NCI-H345 (cell line): ENCODE measurements at regions not wholly inside any gene's neighbourhood (a gene's known extent, or its start where the extent isn't known, plus 50 kb on each side); places are given as distances from the start of the nearest gene placed in this dataset.

ENCODE experiments used
- DNase-seq: peaks from one replicate; lab custom pipeline; 2025; lab: John Stamatoyannopoulos, UW

- DNase-seq: no peak
Measured at GRCh38 chr3:124496061-124496460, 234.2 kb upstream of the UMPS start.

- DNase-seq: no peak
Measured at GRCh38 chr3:124497487-124497886, 232.8 kb upstream of the UMPS start.

DNA sequence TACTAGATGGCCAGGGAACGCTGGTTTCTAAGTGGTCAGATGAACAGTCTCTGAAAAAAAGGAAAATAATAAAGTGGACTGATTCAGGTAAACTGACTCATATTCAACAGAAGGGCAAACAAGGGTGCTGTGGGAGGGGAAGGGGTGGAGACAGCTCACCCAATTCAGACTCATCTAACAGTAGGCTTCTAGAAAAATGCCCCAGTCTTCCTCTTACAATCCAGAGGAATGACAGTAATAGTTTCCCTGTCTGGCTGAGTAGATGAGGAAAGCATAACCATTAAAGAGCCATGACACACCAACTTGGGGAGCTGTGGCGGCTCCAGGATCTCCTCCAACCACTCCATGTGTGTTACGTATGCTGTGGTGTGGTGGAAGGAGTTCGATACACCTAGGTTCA, 231.4 kb upstream of the UMPS start:
- DNase-seq: no peak

GRCh38 chr3:124504332-124505059, 225.8 kb upstream of the UMPS start:
- peak; percentile 10 for DNase-seq

- DNase-seq: no peak
Measured at GRCh38 chr3:124509884-124510283, 220.4 kb upstream of the UMPS start.

DNA sequence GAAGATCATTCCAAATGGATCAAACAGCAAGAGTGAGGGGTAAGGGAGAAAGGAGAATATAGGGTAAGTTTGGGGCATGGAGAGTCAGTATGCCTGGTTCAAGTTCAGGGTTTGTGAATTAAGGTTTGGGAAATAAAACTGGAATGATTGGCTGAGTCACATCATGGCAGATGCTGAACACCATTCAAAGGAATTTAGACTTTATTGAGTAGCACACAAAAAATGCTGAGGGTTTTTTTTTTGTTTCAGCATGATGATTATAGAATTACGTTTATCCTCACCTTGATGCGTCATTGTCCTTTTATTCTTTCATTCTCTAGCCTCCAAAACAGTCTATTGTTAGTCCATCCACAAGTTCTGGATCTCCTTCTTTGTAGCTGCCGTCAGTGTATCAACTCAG, 220.0 kb upstream of the UMPS start:
- DNase-seq: no peak

DNA sequence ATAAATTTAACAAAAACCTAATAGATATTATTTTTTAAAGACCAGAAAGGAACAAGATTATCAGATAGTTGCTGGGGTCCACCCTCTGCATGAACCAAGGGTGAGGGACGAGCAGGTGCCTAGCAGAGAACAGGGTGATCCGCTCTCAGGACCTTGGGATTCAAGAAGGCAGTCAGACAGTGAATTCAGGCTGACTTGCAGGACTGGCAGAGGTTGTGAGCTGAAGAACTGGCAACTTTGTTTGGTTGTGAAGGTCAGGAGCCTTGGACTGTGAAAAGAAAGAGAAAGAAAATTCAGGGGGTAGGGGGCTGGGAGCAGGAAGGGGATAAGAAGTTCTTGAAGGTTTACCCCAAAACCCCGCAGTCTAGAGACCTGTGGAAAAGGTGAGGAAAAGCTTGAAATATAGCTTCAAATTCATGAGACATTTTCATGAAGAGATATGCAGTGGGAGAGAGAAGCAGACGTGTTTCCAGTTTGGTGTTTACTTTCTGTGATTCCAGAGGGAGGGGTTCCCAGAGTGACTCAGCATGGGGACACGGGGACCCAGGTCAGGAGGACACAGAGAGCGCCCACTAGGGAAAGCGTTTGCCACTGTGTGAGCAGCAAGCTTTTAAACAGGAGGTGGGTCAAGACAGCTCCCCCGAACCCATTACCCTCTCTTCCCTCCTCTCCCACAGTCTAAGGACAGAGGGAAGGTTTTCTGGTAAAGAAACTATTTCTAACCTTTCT, 217.2 kb upstream of the UMPS start:
- no peak for DNase-seq

DNA sequence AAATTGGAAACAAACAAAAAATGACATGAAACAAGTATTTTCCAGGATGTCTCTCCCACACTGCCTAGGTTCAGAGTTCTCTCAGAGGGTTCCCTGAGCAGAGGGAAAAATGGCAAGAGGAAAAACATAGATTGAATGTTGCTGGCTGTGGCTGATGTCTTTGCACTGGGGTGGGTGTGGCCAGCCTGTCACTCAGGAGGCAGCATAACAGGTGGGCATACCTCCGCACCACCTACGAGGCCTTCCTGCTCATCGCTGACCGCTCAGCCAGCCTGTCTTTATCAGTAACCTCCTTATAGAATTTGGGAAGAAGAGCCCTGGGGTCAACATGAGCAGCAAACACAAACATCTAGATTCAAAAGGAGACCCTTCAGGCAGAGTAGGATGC, 216.6 kb upstream of the UMPS start:
- no peak for DNase-seq

DNA sequence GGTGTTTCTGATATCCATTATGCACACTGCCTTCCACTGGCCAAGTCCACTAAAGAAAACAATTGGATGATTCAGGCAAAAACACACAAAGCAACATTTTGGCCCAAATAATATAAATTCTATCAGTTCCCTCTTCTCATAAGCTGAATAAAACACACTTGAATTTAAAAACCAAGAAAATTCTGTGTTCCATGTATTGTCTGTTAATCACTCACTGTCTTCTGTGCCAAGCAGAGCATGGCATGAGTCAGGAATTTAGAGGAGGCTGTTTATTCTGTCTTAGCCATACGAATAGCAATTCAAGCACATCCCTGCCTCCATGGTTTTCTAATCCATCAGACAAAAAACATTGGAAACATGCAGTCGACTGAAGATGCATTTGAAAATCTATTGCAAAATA, 215.6 kb upstream of the UMPS start:
- DNase-seq: no peak

- DNase-seq: no peak
Measured at GRCh38 chr3:124516333-124516732, 213.9 kb upstream of the UMPS start.

DNA sequence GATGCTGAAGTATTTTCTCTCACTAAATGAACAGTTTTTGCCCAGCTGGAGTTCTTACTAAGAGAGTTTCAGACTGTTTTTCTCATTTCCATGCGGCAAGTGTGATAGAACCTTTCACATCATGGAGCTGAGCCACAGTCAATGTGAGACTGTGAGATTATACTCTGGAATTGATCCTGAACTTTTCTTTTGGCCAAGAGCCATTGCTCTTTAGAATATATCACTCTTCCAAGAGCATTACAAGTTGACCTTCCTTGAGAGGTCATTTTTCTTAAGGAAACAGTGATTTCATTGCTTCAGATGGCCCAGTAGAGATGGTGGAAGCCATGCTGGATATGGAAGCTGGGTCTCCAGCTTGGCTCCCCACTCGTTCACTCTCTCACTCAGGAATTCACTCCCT, 212.9 kb upstream of the UMPS start:
- DNase-seq: no peak

DNA sequence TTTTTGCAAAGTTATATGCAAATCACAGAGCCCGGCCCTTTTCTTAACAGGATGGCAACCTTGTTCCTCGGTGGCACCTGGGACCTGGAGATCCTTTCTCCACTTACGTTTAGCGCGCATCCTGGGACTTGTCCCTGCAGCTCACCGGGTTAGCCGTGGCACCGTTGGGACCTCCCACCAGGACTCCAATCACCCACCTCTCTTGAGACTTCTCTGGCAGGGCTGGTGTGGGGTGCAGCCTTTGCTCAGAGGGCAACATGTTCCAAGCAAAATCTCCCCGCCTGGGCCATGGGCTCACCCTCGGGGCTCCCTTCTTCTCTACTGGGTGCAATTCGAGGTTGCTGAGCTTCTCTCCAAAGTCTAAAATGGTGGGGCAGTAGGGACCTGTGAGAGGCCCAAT, 211.9 kb upstream of the UMPS start:
- DNase-seq: no peak

GRCh38 chr3:124519591-124520194, 210.6 kb upstream of the UMPS start:
- DNase-seq: no peak

DNA sequence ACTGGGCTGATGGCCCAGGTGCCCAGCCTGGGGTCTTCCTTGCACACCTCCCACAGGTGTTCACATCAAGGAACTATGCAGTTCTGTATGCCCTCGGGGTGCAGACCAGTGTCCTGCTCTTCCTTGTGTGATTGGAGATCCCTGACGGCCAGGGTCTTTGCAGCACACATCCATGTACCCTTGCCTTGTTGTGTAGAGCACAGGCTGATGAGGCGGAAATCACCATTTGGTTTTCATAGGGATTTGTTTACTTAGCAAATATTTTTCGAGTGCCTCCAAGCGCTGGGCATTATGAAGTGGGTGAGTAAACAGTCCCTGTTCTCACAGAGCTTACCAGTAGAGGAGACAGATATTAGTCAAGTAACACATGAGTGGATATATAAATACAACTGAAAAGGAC, 209.3 kb upstream of the UMPS start:
- peak; percentile 90 for DNase-seq

- DNase-seq: no peak
Measured at GRCh38 chr3:124522082-124522625, 208.1 kb upstream of the UMPS start.

GRCh38 chr3:124526601-124527000, 203.7 kb upstream of the UMPS start:
- DNase-seq: no peak

DNA sequence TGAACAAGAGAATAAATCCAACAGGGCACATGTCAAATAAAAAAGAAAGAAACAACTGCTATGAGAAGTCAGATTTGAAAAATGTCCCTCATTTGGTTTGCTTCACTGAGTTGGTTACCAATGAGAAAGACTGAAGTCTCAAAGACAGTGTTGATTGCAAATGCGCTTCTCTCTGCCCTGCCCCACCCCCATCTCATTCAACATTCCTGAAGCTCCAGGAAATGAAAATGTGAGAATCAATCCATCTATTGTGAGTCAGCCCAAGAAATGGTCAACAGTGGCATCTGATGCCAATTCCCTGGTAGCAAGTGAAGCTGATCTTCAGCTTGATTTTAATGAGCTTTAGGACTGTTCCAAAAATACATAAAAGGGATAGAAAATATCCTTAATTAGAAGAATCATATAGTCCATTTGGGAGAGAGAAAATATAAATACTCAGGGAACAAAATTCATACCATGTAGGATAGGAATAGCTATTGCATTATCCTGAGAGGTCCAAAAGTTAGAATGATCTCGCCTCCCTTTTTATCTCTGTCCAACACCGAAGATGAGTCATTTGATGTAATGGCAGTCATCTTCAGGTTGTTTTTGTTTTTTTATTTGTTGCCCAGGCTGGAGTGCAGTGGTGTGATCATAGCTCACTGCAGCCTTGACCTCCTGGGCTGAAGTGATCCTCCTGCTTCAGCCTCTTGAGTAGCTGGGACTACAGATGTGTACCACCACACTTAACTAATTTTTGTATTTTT, 200.3 kb upstream of the UMPS start:
- no peak for DNase-seq

- no peak for DNase-seq
Measured at GRCh38 chr3:124530916-124531315, 199.3 kb upstream of the UMPS start.

GRCh38 chr3:124532071-124532470, 198.2 kb upstream of the UMPS start:
- no peak for DNase-seq

DNA sequence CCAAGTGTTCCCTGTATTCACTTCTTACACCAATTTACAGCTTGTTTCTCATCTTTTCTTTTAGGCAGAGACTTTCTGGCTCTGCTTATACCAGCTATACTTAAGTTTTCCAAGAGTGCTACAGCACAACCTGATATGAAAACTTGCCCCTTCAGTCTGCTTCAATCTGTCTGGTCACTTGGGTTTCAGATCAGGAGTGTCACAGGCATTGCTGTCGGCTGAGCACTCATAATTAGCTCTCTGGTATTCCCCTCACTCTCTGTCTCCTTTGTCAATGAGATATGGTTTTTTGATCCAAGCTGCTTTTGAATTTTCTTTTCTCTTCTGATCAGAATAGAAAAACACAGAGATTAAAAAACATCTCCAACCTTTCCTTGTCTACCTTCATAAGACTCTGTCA, 194.9 kb upstream of the UMPS start:
- DNase-seq: no peak

- DNase-seq: no peak
Measured at GRCh38 chr3:124540550-124541211, 189.6 kb upstream of the UMPS start.
